Mucosa of stomach (tissue), 1 donor: ENCODE measurements at regions not wholly inside any gene's neighbourhood (a gene's known extent, or its start where the extent isn't known, plus 50 kb on each side); places are given as distances from the start of the nearest gene placed in this dataset.
"Not testable (repeated sequence)": the region's sequence is repeated elsewhere in the genome, so short reads cannot be mapped to it uniquely, and the experiment has no call there.

Experiments used
- H3K27me3 ChIP-seq: one replicate; pipeline ENCODE4 v1.7.0; 2013; ENCODE audit warnings: mild to moderate bottlenecking, low read length; ENCODE audit not compliant: control insufficient read depth, insufficient read depth
- H3K36me3 ChIP-seq: one replicate; pipeline ENCODE4 v1.7.0; 2013; ENCODE audit warnings: low read length; ENCODE audit not compliant: control insufficient read depth, insufficient read depth
- H3K4me1 ChIP-seq: one replicate; pipeline ENCODE4 v1.7.0; 2013; ENCODE audit warnings: mild to moderate bottlenecking, low read length; ENCODE audit not compliant: control insufficient read depth, insufficient read depth
- H3K4me3 ChIP-seq: one replicate; pipeline ENCODE4 v1.7.0; 2013; ENCODE audit warnings: low read length
- H3K9ac ChIP-seq: one replicate; pipeline ENCODE4 v1.7.0; 2013; ENCODE audit warnings: mild to moderate bottlenecking, low read length, moderate library complexity
- H3K9me3 ChIP-seq: one replicate; pipeline ENCODE4 v1.7.0; 2013; ENCODE audit warnings: mild to moderate bottlenecking, low read length, moderate library complexity; ENCODE audit not compliant: control insufficient read depth
- donor health status: Pancreatic carcinoma.

DNA sequence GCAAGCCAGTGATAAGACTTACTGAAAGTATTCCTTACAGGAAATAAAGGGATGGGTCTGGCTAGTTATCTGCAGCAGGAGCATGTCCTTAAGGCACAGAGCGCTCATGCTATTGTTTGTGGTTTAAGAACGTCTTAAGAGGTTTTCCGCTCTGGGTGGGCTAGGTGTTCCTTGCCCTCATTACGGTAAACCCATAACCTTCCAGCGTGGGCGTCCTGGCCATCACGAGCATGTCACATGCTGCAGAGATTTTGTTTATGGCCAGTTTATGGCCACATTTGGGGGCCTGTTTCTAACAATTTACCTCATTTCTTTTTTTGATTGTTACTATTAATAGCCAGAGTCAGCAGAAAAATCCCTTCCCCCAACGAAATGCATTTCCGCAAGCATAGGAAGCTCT is 61.0 kb upstream of the TNK2 start:
- not testable (repeated sequence) for H3K9ac ChIP-seq, H3K4me1 ChIP-seq, H3K9me3 ChIP-seq, H3K4me3 ChIP-seq, H3K27me3 ChIP-seq
- peaks cover 11% of the 10 kb centered on the region for H3K36me3 ChIP-seq

- H3K9ac ChIP-seq, H3K9me3 ChIP-seq, H3K27me3 ChIP-seq, H3K4me3 ChIP-seq, H3K4me1 ChIP-seq: not testable (repeated sequence)
- H3K36me3 ChIP-seq, result peaks cover 11% of the 10 kb centered on the region
Measured at GRCh38 chr3:195968104-195968503, 59.8 kb upstream of the TNK2 start.

- not testable (repeated sequence) for H3K9ac ChIP-seq, H3K4me3 ChIP-seq, H3K4me1 ChIP-seq, H3K27me3 ChIP-seq, H3K9me3 ChIP-seq
- H3K36me3 ChIP-seq, result peaks cover 11% of the 10 kb centered on the region
Measured at GRCh38 chr3:195967387-195967720, 59.0 kb upstream of the TNK2 start.

DNA sequence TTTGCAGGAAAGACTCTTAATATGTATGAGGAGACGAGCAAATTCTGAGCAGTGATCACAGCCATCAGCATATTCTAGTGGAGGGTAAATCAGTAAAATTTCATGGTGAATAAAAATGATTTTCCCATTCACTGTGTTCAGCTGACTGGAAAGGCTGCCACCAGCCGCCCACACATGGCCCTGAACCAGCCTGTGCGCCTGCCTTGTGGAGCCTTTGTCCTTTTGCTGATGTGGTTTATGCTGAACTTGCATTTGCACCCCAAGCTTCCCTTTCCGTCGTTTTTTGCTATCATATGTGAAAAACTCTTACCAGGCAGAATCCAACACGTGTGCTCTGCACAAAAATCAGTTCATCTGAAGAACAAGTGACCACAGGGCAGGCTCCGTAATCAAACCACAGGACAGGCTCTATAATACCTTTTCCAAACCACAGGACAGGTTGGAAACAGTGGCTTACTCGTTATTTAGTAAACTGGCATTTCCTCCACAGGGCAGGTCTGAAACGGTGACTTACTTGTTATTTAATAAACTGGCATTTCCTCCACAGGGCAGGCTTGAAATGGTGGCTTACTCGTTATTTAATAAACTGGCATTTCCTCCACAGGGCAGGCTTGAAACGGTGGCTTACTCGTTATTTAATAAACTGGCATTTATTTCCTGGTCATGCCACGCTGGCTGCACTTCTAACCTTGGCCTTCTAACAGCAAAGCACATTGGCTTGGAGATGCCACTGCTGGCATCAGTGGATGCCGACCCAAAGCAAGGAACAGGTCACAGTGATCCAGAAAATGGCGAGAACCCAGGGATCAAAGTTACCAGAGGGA is 58.4 kb upstream of the TNK2 start:
- H3K9me3 ChIP-seq, H3K4me3 ChIP-seq, H3K27me3 ChIP-seq, H3K9ac ChIP-seq, H3K4me1 ChIP-seq: not testable (repeated sequence)
- H3K36me3 ChIP-seq, result peaks cover 11% of the 10 kb centered on the region

DNA sequence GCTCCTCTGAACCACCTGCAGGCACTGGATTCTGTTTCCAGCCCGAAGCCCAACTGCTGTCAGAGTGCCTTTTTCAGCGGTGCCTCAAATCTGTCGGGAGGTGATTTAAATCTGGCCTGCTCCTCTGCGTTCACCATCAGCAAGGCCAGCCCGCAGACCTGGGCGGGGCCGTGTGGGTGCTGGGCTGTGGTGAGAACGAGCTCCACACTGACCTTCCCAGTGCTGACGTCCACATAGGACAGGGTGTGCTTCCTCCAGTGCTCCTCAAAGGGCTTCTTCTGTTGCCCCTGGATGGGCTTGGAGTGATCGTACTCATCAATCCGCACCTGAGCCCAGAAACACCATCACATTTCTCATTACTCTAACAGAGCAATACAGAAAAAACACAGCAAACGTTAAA is 56.9 kb upstream of the TNK2 start:
- H3K9me3 ChIP-seq, H3K4me3 ChIP-seq, H3K27me3 ChIP-seq, H3K9ac ChIP-seq, H3K4me1 ChIP-seq, H3K36me3 ChIP-seq: not testable (repeated sequence)

DNA sequence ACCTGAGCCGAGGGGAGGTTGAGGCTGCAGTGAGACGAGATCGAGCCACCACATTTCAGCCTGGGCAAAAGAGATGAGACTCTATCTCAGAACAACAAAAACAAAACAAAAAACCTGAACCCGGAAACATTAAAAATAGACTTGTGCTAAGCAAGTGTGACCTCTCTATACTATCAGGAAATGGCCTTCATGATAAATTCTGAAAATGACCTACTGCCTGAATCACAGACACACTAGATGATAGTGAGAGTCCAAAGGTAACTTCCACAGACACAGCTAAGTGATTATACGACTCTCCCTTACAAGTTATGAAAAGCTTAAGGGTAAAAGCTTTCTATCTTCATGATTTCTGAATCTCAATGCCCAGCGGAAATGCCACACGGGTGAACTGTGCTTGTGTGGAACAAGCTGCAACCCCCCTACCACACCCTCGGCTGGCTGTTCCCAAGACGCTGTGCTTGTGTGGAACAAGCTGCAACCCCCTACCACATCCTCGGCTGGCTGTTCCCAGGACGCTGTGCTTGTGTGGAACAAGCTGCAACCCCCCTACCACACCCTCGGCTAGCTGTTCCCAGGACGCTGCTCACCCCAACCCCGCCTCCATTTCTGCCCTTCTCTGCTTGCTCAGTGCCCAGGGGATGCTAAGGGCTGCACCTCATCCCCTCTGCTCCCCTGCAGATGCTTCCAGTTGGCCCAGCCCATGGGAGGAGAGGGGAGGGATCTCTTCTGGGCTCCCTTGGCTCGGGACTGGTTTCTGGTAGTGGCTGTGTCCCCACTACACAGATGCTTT is 56.2 kb upstream of the TNK2 start:
- H3K27me3 ChIP-seq, H3K4me3 ChIP-seq, H3K4me1 ChIP-seq, H3K36me3 ChIP-seq, H3K9me3 ChIP-seq, H3K9ac ChIP-seq: not testable (repeated sequence)

DNA sequence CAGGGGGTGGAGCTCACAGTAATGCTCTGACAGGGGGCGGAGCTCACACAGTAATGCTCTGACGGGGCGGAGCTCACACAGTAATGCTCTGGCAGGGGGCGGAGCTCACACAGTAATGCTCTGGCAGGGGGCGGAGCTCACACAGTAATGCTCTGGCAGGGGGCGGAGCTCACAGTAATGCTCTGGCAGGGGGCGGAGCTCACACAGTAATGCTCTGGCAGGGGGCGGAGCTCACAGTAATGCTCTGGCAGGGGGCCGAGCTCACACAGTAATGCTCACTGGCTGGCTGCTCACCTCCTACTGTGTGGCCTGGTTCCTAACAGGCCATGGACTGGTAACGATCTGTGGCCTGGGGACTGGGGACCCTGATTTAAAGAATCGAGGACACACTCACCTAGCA is 53.9 kb upstream of the TNK2 start:
- H3K36me3 ChIP-seq, result not testable (repeated sequence)

GRCh38 chr3:195960971-195961775 is 52.8 kb upstream of the TNK2 start:
- H3K27me3 ChIP-seq, H3K9ac ChIP-seq, H3K4me3 ChIP-seq, H3K9me3 ChIP-seq, H3K4me1 ChIP-seq, H3K36me3 ChIP-seq: not testable (repeated sequence)

More for the DNA sequence above, 53.9 kb upstream of the TNK2 start:
- not testable (repeated sequence) for H3K4me1 ChIP-seq, H3K9ac ChIP-seq, H3K27me3 ChIP-seq, H3K4me3 ChIP-seq, H3K9me3 ChIP-seq

- H3K36me3 ChIP-seq, H3K9ac ChIP-seq, H3K4me3 ChIP-seq, H3K4me1 ChIP-seq, H3K9me3 ChIP-seq, H3K27me3 ChIP-seq: not testable (repeated sequence)
Measured at GRCh38 chr3:195960164-195960563, 51.8 kb upstream of the TNK2 start.

GRCh38 chr3:195959367-195960157 is 51.2 kb upstream of the TNK2 start:
- H3K4me1 ChIP-seq, H3K36me3 ChIP-seq, H3K9me3 ChIP-seq, H3K27me3 ChIP-seq, H3K9ac ChIP-seq, H3K4me3 ChIP-seq: not testable (repeated sequence)

- not testable (repeated sequence) for H3K4me1 ChIP-seq, H3K4me3 ChIP-seq, H3K27me3 ChIP-seq, H3K9ac ChIP-seq, H3K36me3 ChIP-seq, H3K9me3 ChIP-seq
Measured at GRCh38 chr3:195958736-195959135, 50.4 kb upstream of the TNK2 start.
